GM21423 (cell line): ENCODE measurements at regions not wholly inside any gene's neighbourhood (a gene's known extent, or its start where the extent isn't known, plus 50 kb on each side); places are given as distances from the start of the nearest gene placed in this dataset.
"Not testable (repeated sequence)": the region's sequence is repeated elsewhere in the genome, so short reads cannot be mapped to it uniquely, and the experiment has no call there.

Experiments
- ATAC-seq: cut with Tn5 transposase; IDR thresholded peaks from one replicate; pipeline ENCODE4 v1.9.1; 2021; ENCODE audit warnings: mild to moderate bottlenecking, moderate library complexity; ENCODE audit not compliant: unreplicated experiment

DNA sequence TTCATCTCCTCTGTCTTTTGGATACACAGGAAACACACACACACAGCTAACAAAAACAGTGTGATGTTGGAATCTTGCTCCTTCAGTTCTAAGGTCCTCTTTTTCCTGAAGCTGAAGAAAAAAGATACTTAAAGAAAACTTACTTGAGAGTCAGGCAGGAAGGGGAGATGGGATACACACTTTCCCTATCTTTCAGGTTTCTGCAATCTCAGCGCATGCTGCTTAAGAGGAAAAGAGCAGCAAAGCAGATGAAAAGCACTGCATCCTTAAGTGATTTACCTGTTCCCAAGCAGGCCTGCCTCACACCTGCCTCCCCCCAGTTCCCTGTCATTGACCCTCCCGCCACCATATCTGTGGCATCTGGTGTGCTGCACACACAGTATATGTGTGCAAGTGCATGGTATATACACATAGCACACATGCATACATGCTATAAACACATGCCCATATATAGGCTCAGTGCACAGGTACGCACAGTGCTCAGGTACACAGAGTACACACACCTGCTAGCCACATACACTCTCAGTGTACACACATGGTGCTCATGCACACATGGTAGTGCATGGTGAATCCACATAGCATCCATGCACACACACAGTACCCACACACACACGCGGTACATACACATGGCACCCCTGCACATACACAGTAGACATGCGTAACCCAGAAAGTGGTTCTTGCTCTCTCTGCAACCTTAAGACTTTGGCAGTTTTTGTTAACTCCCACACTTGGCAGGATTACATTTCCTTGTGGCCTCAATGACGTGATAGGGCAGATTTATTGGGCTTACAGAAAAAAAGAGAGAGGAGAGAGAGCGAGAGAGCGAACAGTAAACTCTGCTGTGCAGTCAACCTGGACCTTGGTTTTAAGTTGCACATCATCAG is 166.9 kb downstream of the TOMM20 start:
- ATAC-seq = no peak

DNA sequence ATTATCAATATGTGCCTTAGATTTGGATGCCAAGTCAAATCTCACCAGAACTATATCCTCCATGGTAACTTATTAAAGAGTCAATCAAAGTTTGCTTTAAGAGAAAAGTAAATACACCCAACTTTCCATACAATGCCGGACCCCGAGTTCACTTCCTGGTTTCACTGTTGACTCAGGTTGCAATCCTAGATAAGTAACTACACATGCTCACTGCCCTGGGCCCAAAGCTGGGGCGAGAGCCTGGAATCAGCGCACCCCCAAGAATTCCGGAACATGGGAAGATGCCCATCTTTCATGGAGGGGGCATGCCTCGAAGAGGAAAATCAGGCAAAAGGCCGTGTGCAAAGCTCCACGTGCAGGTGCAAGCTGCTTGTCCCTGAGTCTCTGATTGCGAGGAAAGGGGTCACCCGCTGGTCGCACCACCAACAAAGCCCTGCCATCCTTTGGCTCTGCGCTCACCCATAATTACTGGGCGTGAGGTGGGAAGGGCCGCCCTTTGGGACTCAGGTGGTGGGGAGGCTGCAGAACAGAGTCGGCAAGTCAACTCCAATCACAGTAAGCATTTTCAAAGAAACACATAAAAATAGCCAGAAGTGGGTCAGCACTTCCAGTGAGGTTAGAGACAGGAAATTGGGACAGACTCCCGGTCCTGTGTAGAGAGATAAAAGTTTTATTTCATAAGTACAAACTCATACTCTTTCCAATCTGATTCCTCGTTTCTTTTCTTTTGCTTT is 167.7 kb downstream of the TOMM20 start:
- ATAC-seq = no peak

DNA sequence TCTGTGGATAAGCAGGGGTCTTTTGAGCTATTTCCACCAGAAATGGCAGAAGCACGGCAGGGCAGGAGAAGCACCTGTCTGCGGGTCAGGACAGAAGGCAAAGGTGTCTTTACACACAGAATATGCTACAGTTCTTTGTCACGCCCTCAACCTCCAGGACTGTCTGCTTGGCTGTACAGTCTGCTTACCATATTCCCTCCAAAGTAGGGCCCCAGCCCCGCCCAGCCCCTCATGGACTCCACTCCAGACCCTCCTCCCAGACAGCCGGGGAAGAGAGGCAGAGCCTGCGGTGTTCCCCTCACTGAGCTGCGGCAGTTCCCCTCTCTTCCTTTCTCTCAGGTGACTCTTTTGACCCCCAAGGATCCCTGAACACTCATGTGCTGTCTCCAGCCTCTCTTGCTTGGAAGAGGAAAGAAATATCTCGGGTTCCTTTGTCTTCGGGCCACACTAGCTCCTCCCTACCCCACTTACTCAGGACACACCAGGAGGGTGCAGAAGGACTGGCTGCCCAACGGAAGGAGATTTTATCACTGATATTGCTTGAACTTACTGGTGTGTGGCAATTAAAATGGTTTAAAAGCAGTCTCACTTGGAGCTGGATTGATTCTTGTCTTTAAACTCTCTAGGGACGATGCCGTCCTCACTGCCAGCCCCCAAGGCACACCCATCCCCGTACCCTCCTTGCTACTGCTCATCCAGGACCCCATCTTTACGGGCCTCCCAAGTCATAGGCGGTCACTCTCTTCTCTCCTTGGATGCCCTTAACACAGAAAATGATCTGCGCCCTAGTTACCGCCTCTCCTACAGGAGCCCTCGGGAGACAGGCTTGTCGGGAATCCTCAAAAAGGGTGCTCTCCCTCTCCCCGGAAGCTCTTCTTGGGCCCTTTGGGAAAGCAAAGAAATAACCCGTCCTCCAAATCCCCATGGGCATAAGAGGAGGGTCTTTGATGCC is 169.7 kb downstream of the TOMM20 start:
- no peak for ATAC-seq

DNA sequence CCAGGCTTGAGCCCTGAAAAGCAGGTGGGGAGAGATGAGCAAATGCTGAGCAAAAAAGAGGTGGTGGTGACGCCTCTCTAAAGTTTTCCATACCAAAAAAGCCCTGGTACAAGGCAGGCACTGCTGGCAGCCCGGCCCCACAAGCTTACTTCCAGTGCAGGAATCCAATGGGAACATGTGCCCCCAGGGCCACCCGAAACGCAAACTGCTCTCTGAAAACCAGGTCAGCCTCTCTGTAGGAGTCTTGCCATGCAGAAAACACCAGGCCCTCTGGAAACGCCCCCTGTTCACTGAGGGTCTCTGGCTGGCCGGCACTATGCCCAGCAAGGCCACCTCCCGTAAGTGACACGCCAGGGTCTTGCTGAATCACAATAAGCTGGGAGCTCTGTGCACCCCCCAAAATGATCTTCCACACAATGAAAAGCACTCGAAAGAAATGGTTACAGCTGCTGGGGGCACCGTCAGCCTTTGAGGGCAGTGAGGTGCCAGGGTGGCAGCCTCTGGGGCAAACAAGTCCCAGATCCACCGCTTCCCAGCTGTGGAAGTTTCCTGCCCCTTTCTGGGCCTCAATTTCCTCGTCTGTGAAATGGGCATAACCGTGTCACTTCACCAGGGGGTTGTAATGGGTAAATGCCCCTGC is 170.5 kb downstream of the TOMM20 start:
- no peak for ATAC-seq

DNA sequence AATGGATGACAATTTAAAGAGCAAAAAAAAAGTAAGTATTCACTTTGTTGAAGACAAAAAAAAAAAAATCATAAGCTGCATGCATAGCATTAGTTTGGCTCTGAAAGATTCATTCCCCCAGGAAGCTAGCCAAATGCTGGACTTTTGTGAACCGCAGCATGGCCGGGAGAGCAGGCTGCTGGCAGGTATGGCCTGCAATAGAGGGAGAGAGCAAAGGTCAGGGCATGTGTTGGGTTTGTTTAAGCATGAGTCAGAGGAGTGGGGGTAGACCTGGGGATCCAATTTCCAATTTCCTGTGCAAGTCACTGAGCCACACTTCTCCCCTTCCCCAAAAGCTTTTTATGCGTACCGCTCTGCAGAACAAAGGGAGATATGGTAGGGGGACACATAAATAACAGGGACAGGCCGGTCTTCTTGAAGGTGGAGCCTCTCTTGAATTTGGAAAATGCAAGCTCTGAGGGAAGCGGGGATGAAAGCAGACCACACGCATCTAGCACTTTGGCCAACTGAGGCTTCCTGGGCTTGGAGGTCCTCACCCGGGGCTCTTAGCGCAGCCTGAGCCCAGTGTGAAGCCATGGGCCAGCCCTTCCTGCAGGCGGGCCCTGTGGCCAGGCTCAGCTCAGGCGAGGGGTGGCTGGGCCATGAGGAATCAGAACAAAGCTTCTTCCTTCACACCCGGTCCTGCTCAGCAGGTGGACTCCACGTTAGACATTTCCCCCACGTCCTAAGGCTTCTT is 171.1 kb downstream of the TOMM20 start:
- ATAC-seq = no peak

DNA sequence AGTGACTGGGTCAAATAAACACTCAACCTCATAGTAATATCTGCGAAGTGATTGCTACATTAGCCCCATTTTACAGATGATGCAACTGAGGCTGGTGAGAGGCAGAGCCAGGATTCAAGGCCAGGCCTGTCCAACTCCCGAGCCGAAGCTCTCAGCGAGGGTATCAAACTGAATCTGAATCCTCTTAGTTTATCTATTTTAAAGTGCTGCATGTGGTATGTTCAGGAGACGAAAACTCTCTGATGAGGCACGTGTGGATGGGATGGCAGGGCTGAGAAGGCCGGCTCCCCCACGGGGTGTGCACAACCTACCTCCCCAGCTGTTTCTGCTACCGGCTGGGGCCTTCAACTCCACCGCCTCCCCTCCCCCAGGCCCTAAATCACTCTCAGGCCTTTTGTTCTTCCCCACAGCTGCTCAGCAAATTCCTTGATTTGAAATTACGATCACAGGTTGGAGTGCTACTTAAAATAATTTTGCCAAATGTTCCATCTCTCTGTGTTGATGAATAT is 171.8 kb downstream of the TOMM20 start:
- no peak for ATAC-seq

DNA sequence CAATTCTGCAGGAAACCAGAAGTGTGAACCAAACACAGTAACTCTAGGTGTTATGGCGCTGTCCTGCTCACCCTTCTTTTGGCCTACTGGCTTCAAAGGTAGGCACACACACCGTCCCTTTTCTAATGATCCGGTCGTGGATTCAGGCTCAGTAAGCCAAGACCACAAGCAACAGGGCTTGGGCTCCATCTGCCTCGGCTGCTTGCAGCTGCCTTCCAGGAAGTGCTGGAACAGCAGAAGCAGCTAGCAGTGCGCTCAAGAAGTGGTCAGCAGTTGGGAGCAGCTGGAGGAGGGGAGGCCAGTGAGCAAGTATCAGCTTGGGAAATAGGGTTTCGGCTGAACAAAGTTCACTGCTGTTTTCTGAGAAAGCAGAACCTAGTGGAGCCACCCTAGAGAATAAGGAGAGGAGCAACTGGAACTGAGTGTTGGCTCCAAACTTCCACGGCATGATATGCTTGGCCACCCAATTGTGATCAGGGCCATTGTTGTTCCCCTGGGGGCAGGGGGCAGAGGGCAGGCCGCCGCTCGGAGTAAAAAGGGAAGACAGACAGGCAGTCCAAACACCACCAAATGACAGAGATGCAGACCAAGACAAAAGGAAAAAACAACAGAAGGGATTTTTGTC is 173.4 kb downstream of the TOMM20 start:
- ATAC-seq = no peak

DNA sequence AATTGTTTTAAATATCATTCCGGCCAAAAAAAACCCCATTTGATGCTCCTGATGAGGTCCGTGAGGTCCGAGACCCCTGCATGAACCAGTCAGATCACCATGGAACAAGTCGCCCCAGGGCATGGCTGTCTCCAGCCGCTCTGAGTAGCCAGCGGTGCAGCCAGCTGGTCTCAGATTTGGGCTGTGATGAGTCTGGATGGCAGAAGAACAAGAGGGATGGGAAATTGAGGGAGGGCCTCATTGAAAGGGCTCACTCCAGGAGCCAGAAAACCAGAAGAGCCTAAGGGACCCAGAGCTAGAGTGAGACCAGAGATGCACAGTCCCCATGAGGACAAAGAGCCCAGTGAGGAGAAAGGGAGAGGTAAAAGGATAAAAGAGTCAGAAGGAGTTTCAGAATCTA is 174.0 kb downstream of the TOMM20 start:
- no peak for ATAC-seq

DNA sequence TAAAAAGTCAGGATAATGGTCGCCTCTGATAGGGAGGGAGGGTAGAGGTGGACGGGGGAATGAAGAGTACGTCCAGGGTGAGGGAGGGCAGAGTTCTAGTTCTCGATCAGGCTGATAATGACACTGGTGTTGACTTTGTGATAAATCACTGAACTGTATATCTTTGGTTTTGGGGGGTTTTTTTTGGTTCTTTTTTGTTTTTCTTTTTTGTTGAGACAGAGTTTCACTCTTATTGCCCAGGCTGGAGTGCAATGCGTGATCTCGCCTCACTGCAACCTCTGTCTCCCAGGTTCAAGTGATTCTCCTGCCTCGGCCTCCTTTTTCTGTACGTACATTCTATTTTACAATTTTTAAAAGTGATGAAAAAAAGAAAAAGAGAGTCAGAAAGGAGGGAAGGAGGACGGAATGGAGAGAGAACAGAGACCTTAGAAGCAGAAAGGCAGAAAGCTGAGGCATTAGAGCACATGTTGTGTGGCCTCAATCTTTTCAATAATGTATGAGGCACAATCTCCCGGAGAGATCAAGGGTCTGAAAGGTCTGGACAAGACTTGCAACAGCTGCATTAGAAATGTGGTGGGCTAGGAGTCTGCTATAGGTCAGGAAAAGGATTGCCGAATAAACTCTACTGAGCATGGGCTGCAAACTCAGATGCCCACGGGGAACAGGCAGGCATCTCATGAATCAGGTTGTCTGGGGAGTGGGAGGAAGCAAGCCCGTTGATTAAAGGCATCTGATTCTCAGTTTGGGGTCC is 174.8 kb downstream of the TOMM20 start:
- ATAC-seq = no peak

DNA sequence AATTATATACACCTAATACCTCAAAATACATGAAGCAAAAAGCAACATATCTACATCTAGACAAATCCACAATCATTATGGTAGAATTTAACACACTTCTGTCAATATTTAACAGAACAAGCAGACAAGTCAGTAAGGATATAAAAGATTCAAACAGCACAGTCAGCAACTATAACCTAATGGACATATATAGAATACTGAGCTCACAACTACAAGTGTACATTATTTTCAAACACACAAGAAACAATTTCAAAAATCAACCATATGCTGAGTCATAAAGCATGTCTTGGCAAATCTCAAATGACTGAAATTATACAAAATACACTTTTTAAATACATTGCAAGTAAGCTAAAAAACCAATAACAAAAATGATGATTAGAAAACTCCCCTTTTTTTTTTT is 178.0 kb downstream of the TOMM20 start:
- no peak for ATAC-seq

DNA sequence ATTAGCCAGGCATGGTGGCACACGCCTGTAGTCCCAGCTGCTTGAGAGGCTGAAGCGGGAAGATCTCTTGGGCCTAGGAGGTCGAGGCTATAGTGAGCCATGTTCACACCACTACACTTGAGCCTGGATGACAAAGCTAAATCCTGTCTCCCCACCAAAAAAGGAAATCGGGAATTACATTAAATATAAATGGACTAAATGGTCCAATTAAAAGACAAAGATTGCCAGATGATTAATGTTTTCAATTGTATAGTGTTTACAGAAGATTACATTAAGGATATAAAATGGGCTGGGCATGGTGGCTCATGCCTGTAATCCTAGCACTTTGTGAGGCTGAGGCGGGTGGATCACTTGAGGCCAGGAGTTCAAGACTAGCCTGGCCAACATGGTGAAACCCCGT is 179.1 kb downstream of the TOMM20 start:
- not testable (repeated sequence) for ATAC-seq

DNA sequence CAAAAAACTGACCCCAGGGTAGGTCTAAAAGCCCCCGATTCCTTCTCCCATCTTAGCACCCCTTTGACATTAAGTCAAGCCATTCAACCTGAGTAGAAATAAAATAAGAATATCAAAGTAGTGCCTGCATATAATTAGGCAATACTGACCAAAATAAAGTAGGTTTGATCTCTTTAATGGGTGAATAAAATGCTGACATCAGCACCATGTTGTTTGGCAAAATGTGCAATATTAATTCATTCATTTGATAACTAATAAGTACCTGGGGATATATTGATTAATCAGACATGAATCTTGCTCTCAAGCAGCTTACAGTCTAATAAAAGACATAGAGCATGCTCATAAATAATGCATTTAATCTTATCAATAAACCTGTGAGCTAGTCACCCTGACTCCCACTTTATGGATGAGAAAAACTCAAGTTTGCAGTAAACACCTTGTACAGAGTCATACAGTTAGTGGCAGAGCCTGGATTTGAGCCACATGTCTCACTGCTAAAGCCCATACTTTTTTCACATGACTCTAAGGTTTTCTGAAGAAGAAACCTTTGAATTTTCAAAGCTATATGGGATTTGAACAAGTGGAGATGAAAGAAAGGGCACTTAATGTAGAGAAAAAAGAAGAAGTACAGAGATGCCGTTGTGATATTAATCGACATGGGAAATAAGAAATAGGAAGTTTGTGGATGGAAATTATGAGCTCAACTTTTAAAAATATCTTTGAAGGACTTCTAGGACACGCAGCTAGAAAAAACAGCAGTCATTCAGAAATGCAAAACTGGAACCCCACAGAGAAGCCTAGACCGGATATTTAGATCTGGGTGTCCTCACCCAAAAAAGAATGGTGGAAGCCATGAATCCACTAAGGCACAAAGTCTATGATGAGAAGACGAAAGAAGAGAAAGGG is 183.9 kb downstream of the TOMM20 start:
- no peak for ATAC-seq

DNA sequence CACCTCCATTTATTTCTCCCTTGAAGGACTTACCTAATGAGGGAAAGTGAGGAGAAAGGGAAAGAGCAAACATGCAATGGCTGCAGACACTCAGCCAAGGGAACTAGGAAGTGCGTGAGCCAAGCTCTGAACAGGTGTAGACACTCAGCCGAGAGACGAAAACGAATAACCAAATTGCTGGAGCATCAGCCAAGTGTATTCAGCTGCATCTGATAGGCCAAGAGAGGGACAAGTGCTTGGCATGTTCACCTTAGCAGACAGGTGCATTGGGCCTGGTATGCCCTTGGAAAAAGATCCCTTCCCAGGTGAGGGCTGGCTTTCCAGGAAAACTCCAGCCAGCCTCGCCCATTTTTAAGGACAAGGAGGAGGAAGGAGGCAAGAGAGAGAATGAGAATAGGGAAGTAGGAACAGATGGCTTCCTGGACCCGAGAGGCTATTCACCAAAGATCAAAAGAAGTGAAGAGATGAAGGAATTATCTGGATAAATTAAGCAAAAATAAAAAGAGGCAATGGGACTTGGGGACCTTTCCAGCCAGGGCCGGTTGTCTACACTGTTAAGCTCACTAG is 184.7 kb downstream of the TOMM20 start:
- ATAC-seq = no peak

DNA sequence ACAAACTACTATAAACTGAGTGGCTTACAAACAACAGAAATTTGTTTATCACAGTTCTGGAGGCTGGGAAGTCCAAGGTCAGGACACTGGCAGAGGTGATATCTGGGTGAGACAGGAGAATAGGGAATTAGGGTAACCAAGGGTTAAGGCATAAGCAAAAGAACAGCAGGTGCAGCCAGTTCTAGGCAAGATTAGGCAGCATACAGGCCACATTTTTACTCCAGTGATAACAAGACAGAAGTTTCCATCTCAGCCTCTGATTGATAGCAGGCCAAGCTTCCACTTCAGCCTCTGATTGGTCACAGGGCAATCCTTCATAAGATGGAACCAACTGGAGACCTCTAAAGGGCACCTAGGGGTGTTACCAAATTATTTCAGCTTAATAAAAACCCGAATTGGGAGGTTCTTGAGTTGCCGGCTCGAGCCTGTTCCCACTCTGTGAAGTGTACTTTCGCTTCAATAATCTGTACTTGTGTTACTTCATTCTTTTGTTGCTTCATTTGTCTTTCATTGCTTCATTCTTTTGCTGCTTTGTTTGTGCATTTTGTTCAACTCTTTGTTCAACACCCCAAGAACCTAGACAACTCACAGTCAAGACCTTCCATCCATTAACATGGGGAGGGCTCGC is 185.6 kb downstream of the TOMM20 start:
- ATAC-seq = no peak

DNA sequence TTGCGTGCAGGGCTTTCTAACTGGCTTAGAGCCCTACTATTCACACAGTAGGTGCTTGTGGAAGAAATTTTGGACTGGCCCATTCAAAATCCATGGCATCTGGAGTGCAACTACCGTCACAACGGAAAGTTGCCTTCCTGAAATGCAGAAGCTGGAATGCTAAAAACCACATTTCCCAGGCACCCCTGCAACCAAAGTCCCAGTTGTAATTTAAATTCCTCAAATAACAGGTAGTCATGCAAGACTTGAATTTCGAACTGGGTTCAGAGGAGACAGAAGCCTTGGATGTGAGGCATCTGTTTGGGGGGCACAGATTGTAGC is 186.7 kb downstream of the TOMM20 start:
- ATAC-seq = no peak

DNA sequence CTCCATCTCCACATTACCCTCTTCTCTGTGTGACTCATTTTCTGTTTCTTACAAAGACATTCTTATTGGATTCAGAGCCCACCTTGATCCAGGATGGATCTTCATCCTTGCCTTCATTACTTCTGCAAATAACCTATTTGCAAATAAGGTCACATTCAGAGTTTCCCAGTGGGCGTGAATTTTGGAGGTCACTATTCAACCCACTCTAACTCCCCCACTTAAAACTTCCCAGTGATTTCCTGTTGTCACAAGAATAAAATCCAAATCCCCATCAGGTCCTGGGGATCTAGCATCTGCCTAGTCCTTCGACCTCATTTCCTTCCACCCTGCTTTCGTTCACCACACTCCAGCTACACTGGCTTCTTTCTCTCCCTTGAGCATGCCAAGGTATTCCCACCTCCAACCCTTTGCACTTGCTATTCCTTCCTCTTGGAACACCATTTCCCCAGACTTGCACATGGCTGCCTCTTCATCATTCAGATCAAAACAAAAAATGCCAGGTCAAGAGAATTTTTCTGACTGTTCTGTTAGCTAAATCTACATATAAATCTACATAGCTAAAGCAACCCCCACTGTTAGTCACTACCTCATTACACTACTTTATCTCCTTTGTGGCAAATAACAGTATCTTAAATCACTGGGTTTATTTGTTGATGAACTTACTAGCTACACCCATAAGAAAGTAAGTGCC is 187.2 kb downstream of the TOMM20 start:
- no peak for ATAC-seq
